Suprapubic skin (tissue), 4 donors: ENCODE measurements at regions not wholly inside any gene's neighbourhood (a gene's known extent, or its start where the extent isn't known, plus 50 kb on each side); places are given as distances from the start of the nearest gene placed in this dataset.
"Not testable (repeated sequence)": the region's sequence is repeated elsewhere in the genome, so short reads cannot be mapped to it uniquely, and the experiment has no call there.

Source experiments
- DNase-seq, 2 donors: peaks; one replicate each; pipeline ENCODE4 v3.0.0-alpha.2; 2019; ENCODE audit warnings: low spot score in 2 of 2
- H3K27ac ChIP-seq: fragments of 200-600 bp; sonication (generic); one replicate; pipeline ENCODE4 v1.5.1; 2019
- H3K27me3 ChIP-seq: fragments of 200-600 bp; sonication (generic); one replicate; pipeline ENCODE4 v1.5.1; 2019
- H3K36me3 ChIP-seq: fragments of 200-600 bp; sonication (generic); one replicate; pipeline ENCODE4 v1.5.1; 2019
- H3K4me1 ChIP-seq: fragments of 200-600 bp; sonication (generic); one replicate; pipeline ENCODE4 v1.5.1; 2019
- H3K4me3 ChIP-seq: fragments of 200-600 bp; sonication (generic); one replicate; pipeline ENCODE4 v1.5.1; 2019; ENCODE audit warnings: mild to moderate bottlenecking
- H3K9me3 ChIP-seq: fragments of 200-600 bp; sonication (generic); one replicate; pipeline ENCODE4 v1.5.1; 2019
- CTCF ChIP-seq, 2 donors: fragments of 200-600 bp in 1 of 2; fragments of 450-650 bp in 1 of 2; sonication (generic) in 1 of 2; IDR thresholded peaks; one replicate each; pipeline ENCODE4 v1.5.1; 2016 to 2019; ENCODE audit warnings: antibody characterized with exemption in 2 of 2, mild to moderate bottlenecking in 1 of 2, moderate library complexity in 1 of 2
- EP300 ChIP-seq: sonication (generic); formaldehyde crosslinking; IDR thresholded peaks from one replicate; pipeline ENCODE4 v1.6.1; 2017; ENCODE audit warnings: antibody characterized with exemption
- POLR2A ChIP-seq, 2 donors: fragments of 450-650 bp; IDR thresholded peaks; one replicate each; pipeline ENCODE4 v1.6.1; 2017; ENCODE audit warnings: antibody characterized with exemption in 2 of 2, mild to moderate bottlenecking in 2 of 2, moderate library complexity in 2 of 2
- POLR2AphosphoS5 ChIP-seq, 3 donors: sonication (generic); formaldehyde crosslinking; IDR thresholded peaks; one replicate each; pipeline ENCODE4 v1.6.1; 2017; ENCODE audit warnings: antibody characterized with exemption in 3 of 3
- WGBS: methylation state at CpG from one replicate; pipeline ENCODE4 v1.1.5; 2018; 5-methylcytosine and 5-hydroxymethylcytosine counted together

GRCh38 chr3:162718697-162719096 is 1222.1 kb downstream of the OTOL1 start:
- H3K9me3 ChIP-seq, result no peaks in the 10 kb centered on the region
- WGBS, result 48% methylated on average over 2 of the region's 2 CpGs
- no peaks in the 10 kb centered on the region for H3K4me1 ChIP-seq
- no peak overlapping the region for H3K27ac ChIP-seq
- no peak for DNase-seq
- H3K4me3 ChIP-seq, result no peak overlapping the region
- H3K27me3 ChIP-seq, result no peaks in the 10 kb centered on the region
- TF ChIP-seq EP300, result no peak
- H3K36me3 ChIP-seq, result no peaks in the 10 kb centered on the region

GRCh38 chr3:162719684-162720341 is 1223.2 kb downstream of the OTOL1 start:
- no peak overlapping the region for H3K27ac ChIP-seq
- H3K36me3 ChIP-seq, result no peaks in the 10 kb centered on the region
- H3K9me3 ChIP-seq, result no peaks in the 10 kb centered on the region
- DNase-seq, result no peak
- no peaks in the 10 kb centered on the region for H3K27me3 ChIP-seq
- TF ChIP-seq EP300, result no peak
- no peak for TF ChIP-seq CTCF (IDR thresholded peaks at IDR 0.05)
- no peak for TF ChIP-seq POLR2A (IDR thresholded peaks at IDR 0.05)
- TF ChIP-seq POLR2AphosphoS5 (IDR thresholded peaks at IDR 0.05), result no peak
- H3K4me3 ChIP-seq, result no peak overlapping the region
- no peaks in the 10 kb centered on the region for H3K4me1 ChIP-seq

- Histone ChIP-seq H3K27me3 (no peaks in the 10 kb centered on the region), H3K4me3 (no peak overlapping the region), H3K36me3 (no peaks in the 10 kb centered on the region), H3K9me3 (no peaks in the 10 kb centered on the region), H3K27ac (no peak overlapping the region), H3K4me1 (no peaks in the 10 kb centered on the region)
- TF ChIP-seq POLR2AphosphoS5 (IDR thresholded peaks at IDR 0.05) (no peak), CTCF (IDR thresholded peaks at IDR 0.05) (no peak), POLR2A (IDR thresholded peaks at IDR 0.05) (no peak), EP300 (no peak)
- WGBS, result 87% methylated on average over 1 of the region's 1 CpG
- no peak for DNase-seq
These were observed 1225.1 kb downstream of the OTOL1 start for GRCh38 chr3:162721736-162722135.

GRCh38 chr3:162722337-162722736 is 1225.7 kb downstream of the OTOL1 start:
- no peak for TF ChIP-seq CTCF (IDR thresholded peaks at IDR 0.05)
- TF ChIP-seq POLR2AphosphoS5 (IDR thresholded peaks at IDR 0.05), result no peak
- TF ChIP-seq EP300, result no peak
- no peak for TF ChIP-seq POLR2A (IDR thresholded peaks at IDR 0.05)
- Histone ChIP-seq H3K4me1 (no peaks in the 10 kb centered on the region), H3K27me3 (no peaks in the 10 kb centered on the region), H3K36me3 (no peaks in the 10 kb centered on the region), H3K27ac (no peak overlapping the region), H3K4me3 (no peak overlapping the region), H3K9me3 (no peaks in the 10 kb centered on the region)
- DNase-seq, result no peak

GRCh38 chr3:162722796-162723195 is 1226.2 kb downstream of the OTOL1 start:
- H3K4me1 ChIP-seq, H3K27ac ChIP-seq, H3K36me3 ChIP-seq, H3K9me3 ChIP-seq, DNase-seq, H3K4me3 ChIP-seq, H3K27me3 ChIP-seq: not testable (repeated sequence)
- 69% methylated on average over 5 of the region's 5 CpGs for whole genome bisulfite sequencing

- WGBS, result 97% methylated on average over 3 of the region's 3 CpGs
- Histone ChIP-seq H3K4me3 (no peak overlapping the region), H3K27me3 (no peaks in the 10 kb centered on the region), H3K36me3 (no peaks in the 10 kb centered on the region), H3K9me3 (no peaks in the 10 kb centered on the region), H3K27ac (no peak overlapping the region), H3K4me1 (no peaks in the 10 kb centered on the region)
- DNase-seq, result no peak
- TF ChIP-seq POLR2AphosphoS5 (IDR thresholded peaks at IDR 0.05), result no peak
- TF ChIP-seq POLR2A (IDR thresholded peaks at IDR 0.05), result no peak
- no peak for TF ChIP-seq EP300
- no peak for TF ChIP-seq CTCF (IDR thresholded peaks at IDR 0.05)
These were observed 1233.1 kb downstream of the OTOL1 start for GRCh38 chr3:162729686-162730085.

- 89% methylated on average over 4 of the region's 5 CpGs for WGBS
These were observed 1235.4 kb downstream of the OTOL1 start for GRCh38 chr3:162731961-162732360.

More at GRCh38 chr3:162731961-162732360, 1235.4 kb downstream of the OTOL1 start:
- H3K27me3 ChIP-seq, H3K36me3 ChIP-seq, H3K27ac ChIP-seq, H3K4me3 ChIP-seq, DNase-seq, H3K4me1 ChIP-seq, H3K9me3 ChIP-seq: not testable (repeated sequence)
